SK-N-SH (cell line): ENCODE measurements at regions not wholly inside any gene's neighbourhood (a gene's known extent, or its start where the extent isn't known, plus 50 kb on each side); places are given as distances from the start of the nearest gene placed in this dataset.
"Not testable (repeated sequence)": the region's sequence is repeated elsewhere in the genome, so short reads cannot be mapped to it uniquely, and the experiment has no call there.

Experiments
- CTCF ChIA-PET: fragments of 300-600, 350-600 bp; formaldehyde crosslinking; extraction: SDS; loops from one replicate; lab custom pipeline; 2021; lab: Yijun Ruan, JAX
- POLR2A ChIA-PET: fragments of 350-600 bp; sonication (Branson Sonifier 250); formaldehyde crosslinking; extraction: SDS; loops from one replicate; lab custom pipeline; 2020; ENCODE audit warnings: antibody characterized with exemption, inconsistent platforms; lab: Yijun Ruan, JAX
- DNase-seq: peaks from one replicate; pipeline ENCODE4 v3.0.0; 2012
- H2AFZ ChIP-seq: fragments of 200-600 bp; sonication (generic); 2 replicates; pipeline ENCODE4 v1.8.1; 2016; ENCODE audit warnings: antibody characterized with exemption, mild to moderate bottlenecking, low read depth
- H3F3A ChIP-seq: fragments of 200-600 bp; sonication (generic); replicated peaks from 2 replicates; pipeline ENCODE3; 2016; ENCODE audit warnings: antibody characterized with exemption, mild to moderate bottlenecking; ENCODE audit not compliant: insufficient read depth
- H3K27ac ChIP-seq, 2 experiments: fragments of 200-500 bp in 1 of 2; fragments of 200-600 bp in 1 of 2; sonication (Bioruptor generic) in 1 of 2; sonication (generic), shearing (Covaris generic) in 1 of 2; 2 replicates each; pipeline versions ENCODE4 v1.5.1 to v1.6.1; 2014 to 2016; ENCODE audit warnings: low read depth in 2 of 2, inconsistent platforms in 1 of 2, low read length in 1 of 2, mild to moderate bottlenecking in 1 of 2, mixed read lengths in 1 of 2
- H3K27me3 ChIP-seq: fragments of 200-600 bp; sonication (generic), shearing (Covaris generic); 2 replicates; pipeline ENCODE4 v1.6.1; 2016; ENCODE audit warnings: mixed run types; ENCODE audit not compliant: insufficient read depth
- H3K36me3 ChIP-seq, 2 experiments: fragments of 200-500 bp in 1 of 2; fragments of 200-600 bp in 1 of 2; sonication (Bioruptor generic) in 1 of 2; sonication (generic) in 1 of 2; replicated peaks in 1 of 2; 2 replicates each; pipeline versions ENCODE3 to v1.5.1; 2014 to 2016; ENCODE audit warnings: low read length in 1 of 2, mild to moderate bottlenecking in 1 of 2; ENCODE audit not compliant: insufficient read depth in 2 of 2, control insufficient read depth in 1 of 2
- H3K4me1 ChIP-seq, 2 experiments: fragments of 200-500 bp in 1 of 2; fragments of 200-600 bp in 1 of 2; sonication (Bioruptor generic) in 1 of 2; sonication (generic), shearing (Covaris generic) in 1 of 2; 2 replicates each; pipeline versions ENCODE4 v1.5.1 to v1.6.1; 2014 to 2016; ENCODE audit warnings: low read depth in 1 of 2, low read length in 1 of 2, mixed run types in 1 of 2; ENCODE audit not compliant: insufficient read depth in 2 of 2, control insufficient read depth in 1 of 2
- H3K4me2 ChIP-seq: fragments of 200-600 bp; sonication (generic), shearing (Covaris generic); 2 replicates; pipeline ENCODE4 v1.6.1; 2017; ENCODE audit warnings: mixed run types
- H3K4me3 ChIP-seq, 2 experiments: fragments of 200-500 bp in 1 of 2; fragments of 200-600 bp in 1 of 2; sonication (Bioruptor generic) in 1 of 2; sonication (generic), shearing (Covaris generic) in 1 of 2; 2 replicates each; pipeline versions ENCODE4 v1.5.1 to v1.8.1; 2014 to 2016; ENCODE audit warnings: low read depth in 2 of 2, inconsistent platforms in 1 of 2, low read length in 1 of 2, mild to moderate bottlenecking in 1 of 2, mixed read lengths in 1 of 2, moderate library complexity in 1 of 2
- H3K79me2 ChIP-seq: fragments of 200-600 bp; sonication (generic); 2 replicates; pipeline ENCODE4 v1.8.1; 2017; ENCODE audit warnings: mild to moderate bottlenecking; ENCODE audit not compliant: insufficient read depth
- H3K9ac ChIP-seq: fragments of 200-600 bp; sonication (generic); 2 replicates; pipeline ENCODE4 v1.6.1; 2017; ENCODE audit warnings: mixed run types
- H3K9me2 ChIP-seq: fragments of 200-600 bp; sonication (generic); 2 replicates; pipeline ENCODE4 v1.6.1; 2017; ENCODE audit warnings: mixed run types
- H3K9me3 ChIP-seq: fragments of 200-600 bp; sonication (generic); 2 replicates; pipeline ENCODE4 v1.6.1; 2017; ENCODE audit warnings: mixed run types, mild to moderate bottlenecking, moderate library complexity
- H4K20me1 ChIP-seq: fragments of 200-600 bp; sonication (generic); 2 replicates; pipeline ENCODE4 v1.6.1; 2017; ENCODE audit warnings: mild to moderate bottlenecking, mixed run types; ENCODE audit not compliant: insufficient read depth
- CTCF ChIP-seq: fragments of 200-600 bp; sonication (generic); IDR thresholded peaks from 2 replicates; pipeline ENCODE4 v1.6.1; 2017; ENCODE audit warnings: antibody characterized with exemption, mild to moderate bottlenecking, moderate library complexity
- FOSL2 ChIP-seq: IDR thresholded peaks from 2 replicates; pipeline ENCODE4 v1.4.0; 2012; ENCODE audit warnings: low read depth, mild to moderate bottlenecking, moderate library complexity, borderline replicate concordance
- FOXM1 ChIP-seq: IDR thresholded peaks from 2 replicates; pipeline ENCODE4 v1.4.0; 2012; ENCODE audit warnings: low read depth, mild to moderate bottlenecking
- GABPA ChIP-seq: IDR thresholded peaks from 2 replicates; pipeline ENCODE4 v1.4.0; 2012; ENCODE audit warnings: low read depth, mild to moderate bottlenecking
- GATA2 ChIP-seq: sonication (generic); formaldehyde crosslinking; IDR thresholded peaks from 2 replicates; pipeline ENCODE4 v1.5.0; 2020; ENCODE audit warnings: mild to moderate bottlenecking, missing genetic modification reagents
- IRF3 ChIP-seq: fragments of 150-350 bp; IDR thresholded peaks from 2 replicates; pipeline ENCODE4 v1.6.1; 2016; ENCODE audit warnings: mild to moderate bottlenecking, low read depth, low read length
- MEF2A ChIP-seq: IDR thresholded peaks from 2 replicates; pipeline ENCODE4 v1.4.0; 2012; ENCODE audit warnings: low read depth, borderline replicate concordance
- MXI1 ChIP-seq: IDR thresholded peaks from 2 replicates; pipeline ENCODE4 v1.6.1; 2012; ENCODE audit warnings: mild to moderate bottlenecking, low read depth, low read length, improper control_type of control experiment
- NRF1 ChIP-seq: IDR thresholded peaks from 2 replicates; pipeline ENCODE4 v1.6.1; 2012; ENCODE audit warnings: low read depth, mild to moderate bottlenecking, low read length
- RAD21 ChIP-seq: IDR thresholded peaks from 2 replicates; pipeline ENCODE4 v1.6.1; 2012; ENCODE audit warnings: mild to moderate bottlenecking, low read length
- RCOR1 ChIP-seq: fragments of 150-350 bp; IDR thresholded peaks from 2 replicates; pipeline ENCODE4 v1.6.1; 2017; ENCODE audit warnings: antibody characterized with exemption, low read length
- SMC3 ChIP-seq: IDR thresholded peaks from 2 replicates; pipeline ENCODE4 v1.6.1; 2012; ENCODE audit warnings: low read depth, low read length, improper control_type of control experiment
- TAF1 ChIP-seq: IDR thresholded peaks from 2 replicates; pipeline ENCODE4 v1.6.1; 2012; ENCODE audit warnings: low read depth, mild to moderate bottlenecking, low read length, moderate library complexity, borderline replicate concordance
- TCF12 ChIP-seq: IDR thresholded peaks from 2 replicates; pipeline ENCODE4 v1.4.0; 2012
- TEAD4 ChIP-seq: IDR thresholded peaks from 2 replicates; pipeline ENCODE4 v1.4.0; 2012; ENCODE audit warnings: mild to moderate bottlenecking, borderline replicate concordance; ENCODE audit not compliant: insufficient read depth
- YY1 ChIP-seq: IDR thresholded peaks from 2 replicates; pipeline ENCODE4 v1.4.0; 2012; ENCODE audit warnings: low read depth, mild to moderate bottlenecking
- WGBS: methylation state at CpG from one replicate; pipeline ENCODE4 v1.1.6; 2017; ENCODE audit warnings: low lambda C conversion rate; 5-methylcytosine and 5-hydroxymethylcytosine counted together
- TF ChIP-seq, protein P1 (sequence below): IDR thresholded peaks from 2 replicates; pipeline ENCODE4 v1.4.0; 2012; ENCODE audit warnings: low read depth, borderline replicate concordance

DNA sequence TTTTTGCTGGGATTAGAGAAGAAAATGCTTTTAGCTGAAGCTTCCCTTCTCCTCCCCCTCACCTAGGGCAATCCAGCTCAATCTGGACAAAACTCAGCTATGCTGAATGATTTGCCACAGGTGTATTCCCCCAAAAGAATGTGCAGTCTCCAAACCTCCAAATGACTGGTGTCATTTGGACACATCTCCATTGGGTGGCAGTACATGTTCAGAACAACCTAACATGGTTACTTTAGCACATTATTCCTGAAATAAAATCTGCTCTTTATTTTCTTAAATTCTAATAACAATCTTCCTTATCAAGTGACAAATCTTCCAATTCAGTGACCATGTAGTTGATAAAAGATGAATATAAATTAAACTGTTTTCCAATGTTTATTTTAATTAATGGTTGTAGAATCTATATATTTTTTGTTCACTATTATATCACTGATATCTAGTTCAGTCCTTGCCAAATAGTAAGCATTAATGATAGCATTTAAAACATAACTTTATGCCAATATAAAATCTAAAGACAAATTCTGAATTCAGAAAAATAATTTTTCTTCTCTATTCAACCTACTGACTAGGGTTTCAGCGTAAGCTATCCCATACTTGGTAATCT lies 61.3 kb upstream of the MOCS2 start:
- Histone ChIP-seq H4K20me1 (no peaks in the 10 kb centered on the region), H3F3A (no peaks in the 10 kb centered on the region), H3K9me2 (no peaks in the 10 kb centered on the region), H3K4me2 (no peak overlapping the region), H3K9ac (no peak overlapping the region), H3K9me3 (no peaks in the 10 kb centered on the region), H3K79me2 (no peaks in the 10 kb centered on the region), H3K4me1 (peaks cover 0 to 4% of the 10 kb centered on the region in 2 experiments; a peak in 1 of 4 replicates), H3K27ac (no peak overlapping the region), H3K4me3 (no peak overlapping the region), H2AFZ (no peak overlapping the region), H3K27me3 (no peaks in the 10 kb centered on the region), H3K36me3 (no peaks in the 10 kb centered on the region)
- DNase-seq = peak; percentile 30
- WGBS = 97% methylated on average over 1 of the region's 1 CpG
- ChIA-PET POLR2A (no interaction called here), CTCF (interaction anchor here (0.8 to 2.3 kb wide), 13 partner anchors 11 to 1319 kb away, joined by 3 to 12 read pairs (median 3); no protein-coding TSS in a partner anchor)
- TF ChIP-seq GABPA (no peak), RAD21 (peak; percentile 80), CTCF (peak; percentile 82), SMC3 (peak; percentile 64)

GRCh38 chr5:53172073-53172472 lies 62.5 kb upstream of the MOCS2 start:
- H3K9me2 ChIP-seq, H4K20me1 ChIP-seq, H3K36me3 ChIP-seq, H3K4me3 ChIP-seq, H3K9me3 ChIP-seq, H3K4me1 ChIP-seq, H3K27ac ChIP-seq, POLR2A ChIA-PET, H3K79me2 ChIP-seq, H2AFZ ChIP-seq, H3K4me2 ChIP-seq, DNase-seq, H3K27me3 ChIP-seq, H3K9ac ChIP-seq, H3F3A ChIP-seq: not testable (repeated sequence)
- CTCF ChIA-PET = interaction anchor here (0.6 to 2.3 kb wide), 6 partner anchors 19 to 1159 kb away, joined by 3 to 12 read pairs (median 4); no protein-coding TSS in a partner anchor

DNA sequence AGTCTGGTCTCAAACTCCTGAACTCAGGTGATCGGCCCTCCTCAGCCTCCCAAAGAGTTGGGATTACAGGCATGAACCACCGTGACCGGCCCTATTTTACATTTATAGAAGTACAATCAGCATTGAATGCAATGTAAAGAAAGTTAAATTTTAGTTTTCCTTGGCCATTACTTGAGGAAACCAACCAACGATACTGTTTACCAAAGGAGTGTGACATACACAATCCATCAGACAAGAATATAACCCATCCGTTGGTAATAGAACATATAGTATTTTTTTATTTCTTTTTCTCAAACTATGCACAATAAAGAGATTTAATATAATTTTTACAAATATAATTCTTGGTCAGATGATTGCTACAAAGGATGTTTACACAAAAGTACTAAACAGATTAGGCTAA lies 63.1 kb upstream of the MOCS2 start:
- POLR2A ChIA-PET = no interaction called here
- Histone ChIP-seq H2AFZ (no peak overlapping the region), H3K79me2 (no peaks in the 10 kb centered on the region), H3K36me3 (no peaks in the 10 kb centered on the region), H3K4me3 (no peak overlapping the region), H3K27me3 (no peaks in the 10 kb centered on the region), H4K20me1 (no peaks in the 10 kb centered on the region), H3F3A (no peaks in the 10 kb centered on the region), H3K4me1 (peaks cover 0 to 3% of the 10 kb centered on the region in 2 experiments; a peak in 1 of 4 replicates), H3K4me2 (no peak overlapping the region), H3K9me2 (no peaks in the 10 kb centered on the region), H3K9me3 (no peaks in the 10 kb centered on the region), H3K9ac (no peak overlapping the region), H3K27ac (no peak overlapping the region)
- WGBS = 89% methylated on average over 5 of the region's 5 CpGs
- CTCF ChIA-PET = no interaction called here
- DNase-seq = no peak
- TF ChIP-seq, protein P1, sequence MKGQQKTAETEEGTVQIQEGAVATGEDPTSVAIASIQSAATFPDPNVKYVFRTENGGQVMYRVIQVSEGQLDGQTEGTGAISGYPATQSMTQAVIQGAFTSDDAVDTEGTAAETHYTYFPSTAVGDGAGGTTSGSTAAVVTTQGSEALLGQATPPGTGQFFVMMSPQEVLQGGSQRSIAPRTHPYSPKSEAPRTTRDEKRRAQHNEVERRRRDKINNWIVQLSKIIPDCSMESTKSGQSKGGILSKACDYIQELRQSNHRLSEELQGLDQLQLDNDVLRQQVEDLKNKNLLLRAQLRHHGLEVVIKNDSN = no peak
- no peak for TF ChIP-seq TEAD4
- no peak for TF ChIP-seq YY1
- no peak for TF ChIP-seq TAF1
- no peak for TF ChIP-seq FOSL2
- no peak for TF ChIP-seq GATA2 (CRISPR knock-in tag)
- no peak for TF ChIP-seq CTCF
- TF ChIP-seq MXI1 = no peak
- TF ChIP-seq MEF2A = no peak
- TF ChIP-seq IRF3 = no peak
- no peak for TF ChIP-seq RCOR1
- TF ChIP-seq TCF12 = no peak
- no peak for TF ChIP-seq FOXM1
- TF ChIP-seq NRF1 = no peak
